ENCODE measurements at regions not wholly inside any gene's neighbourhood (a gene's known extent, or its start where the extent isn't known, plus 50 kb on each side); places are given as distances from the start of the nearest gene placed in this dataset.

DNA sequence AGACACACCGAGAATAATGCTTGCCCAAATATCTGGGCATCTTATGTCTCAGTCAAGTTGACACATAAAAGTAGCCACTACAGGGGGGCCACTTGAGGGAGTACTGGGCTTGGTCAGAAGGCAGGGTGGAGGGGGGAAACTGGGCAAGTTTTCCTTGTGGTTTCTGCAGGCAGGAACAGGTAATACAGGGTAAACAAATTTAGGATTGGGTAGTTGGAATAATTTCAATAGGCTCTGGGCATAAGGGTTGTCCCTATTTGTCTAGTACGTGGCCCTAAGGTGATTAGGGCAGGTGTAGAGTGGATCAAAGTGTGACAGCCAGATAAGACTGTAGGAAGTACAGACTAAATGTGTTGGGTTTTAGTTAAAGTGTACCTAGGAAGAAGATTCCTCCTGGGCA lies 353.1 kb downstream of the TLE4 start:
- Histone ChIP-seq H3K27ac (ENCODE audit: extremely low read length, insufficient read depth, low read length) (no peak overlapping the region), H3K36me3 (replicated peaks in 1 of 2; ENCODE audit: control insufficient read depth in 1 of 2, insufficient read depth in 2 of 2, low read length in 2 of 2) (no peaks in the 10 kb centered on the region), H3K4me2 (ENCODE audit: low read depth, low read length) (no peak overlapping the region), H3K4me3 (replicated peaks in 1 of 3; ENCODE audit: insufficient read depth in 1 of 3, low read depth in 2 of 3, low read length in 3 of 3) (no peak overlapping the region), H2AFZ (ENCODE audit: low read length) (no peak overlapping the region), H3K9ac (ENCODE audit: insufficient read depth, low read depth, low read length) (no peak overlapping the region), H3K79me2 (ENCODE audit: insufficient read depth, low read length) (no peaks in the 10 kb centered on the region), H3K9me3 (ENCODE audit: low read length) (no peaks in the 10 kb centered on the region), H4K20me1 (ENCODE audit: insufficient read depth, low read length) (no peaks in the 10 kb centered on the region), H3K27me3 (ENCODE audit: control insufficient read depth in 1 of 2, insufficient read depth in 2 of 2, low read length in 2 of 2) (no peaks in the 10 kb centered on the region), H3K4me1 (ENCODE audit: insufficient read depth, low read length) (no peaks in the 10 kb centered on the region)
- ChIA-PET CTCF (ENCODE audit: low intra/inter-chr PET ratio, low total read pairs) (no interaction called here), POLR2A (no interaction called here)
- intact Hi-C loops (cut with micrococcal nuclease; ENCODE audit: unreplicated experiment), result no loop called here
- TF ChIP-seq PLSCR1 (CRISPR knock-in tag; IDR thresholded peaks at IDR 0.05; ENCODE audit: borderline replicate concordance) (no peak), ZSCAN29 (CRISPR knock-in tag; conservative IDR thresholded peaks at IDR 0.05) (no peak), HMG20B (CRISPR knock-in tag; conservative IDR thresholded peaks at IDR 0.05) (no peak), CBFB (CRISPR knock-in tag; IDR thresholded peaks at IDR 0.05) (no peak), SRSF9 (IDR thresholded peaks at IDR 0.05; ENCODE audit: borderline replicate concordance, insufficient read depth, low read depth, low read length, poor library complexity, severe bottlenecking) (no peak), BORCS8-MEF2B (CRISPR knock-in tag; IDR thresholded peaks at IDR 0.05) (no peak), ZFP36L2 (CRISPR knock-in tag; IDR thresholded peaks at IDR 0.05) (no peak), YEATS4 (CRISPR knock-in tag; IDR thresholded peaks at IDR 0.05; ENCODE audit: borderline replicate concordance) (no peak), KLF12 (CRISPR knock-in tag; IDR thresholded peaks at IDR 0.05; ENCODE audit: borderline replicate concordance) (no peak), ZNF788 (CRISPR knock-in tag; IDR thresholded peaks at IDR 0.05; ENCODE audit: borderline replicate concordance) (no peak)
- TF ChIP-seq, protein P1, sequence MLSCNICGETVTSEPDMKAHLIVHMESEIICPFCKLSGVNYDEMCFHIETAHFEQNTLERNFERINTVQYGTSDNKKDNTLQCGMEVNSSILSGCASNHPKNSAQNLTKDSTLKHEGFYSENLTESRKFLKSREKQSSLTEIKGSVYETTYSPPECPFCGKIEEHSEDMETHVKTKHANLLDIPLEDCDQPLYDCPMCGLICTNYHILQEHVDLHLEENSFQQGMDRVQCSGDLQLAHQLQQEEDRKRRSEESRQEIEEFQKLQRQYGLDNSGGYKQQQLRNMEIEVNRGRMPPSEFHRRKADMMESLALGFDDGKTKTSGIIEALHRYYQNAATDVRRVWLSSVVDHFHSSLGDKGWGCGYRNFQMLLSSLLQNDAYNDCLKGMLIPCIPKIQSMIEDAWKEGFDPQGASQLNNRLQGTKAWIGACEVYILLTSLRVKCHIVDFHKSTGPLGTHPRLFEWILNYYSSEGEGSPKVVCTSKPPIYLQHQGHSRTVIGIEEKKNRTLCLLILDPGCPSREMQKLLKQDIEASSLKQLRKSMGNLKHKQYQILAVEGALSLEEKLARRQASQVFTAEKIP (CRISPR knock-in tag; IDR thresholded peaks at IDR 0.05; ENCODE audit: borderline replicate concordance), result no peak
- TF ChIP-seq, protein P2, sequence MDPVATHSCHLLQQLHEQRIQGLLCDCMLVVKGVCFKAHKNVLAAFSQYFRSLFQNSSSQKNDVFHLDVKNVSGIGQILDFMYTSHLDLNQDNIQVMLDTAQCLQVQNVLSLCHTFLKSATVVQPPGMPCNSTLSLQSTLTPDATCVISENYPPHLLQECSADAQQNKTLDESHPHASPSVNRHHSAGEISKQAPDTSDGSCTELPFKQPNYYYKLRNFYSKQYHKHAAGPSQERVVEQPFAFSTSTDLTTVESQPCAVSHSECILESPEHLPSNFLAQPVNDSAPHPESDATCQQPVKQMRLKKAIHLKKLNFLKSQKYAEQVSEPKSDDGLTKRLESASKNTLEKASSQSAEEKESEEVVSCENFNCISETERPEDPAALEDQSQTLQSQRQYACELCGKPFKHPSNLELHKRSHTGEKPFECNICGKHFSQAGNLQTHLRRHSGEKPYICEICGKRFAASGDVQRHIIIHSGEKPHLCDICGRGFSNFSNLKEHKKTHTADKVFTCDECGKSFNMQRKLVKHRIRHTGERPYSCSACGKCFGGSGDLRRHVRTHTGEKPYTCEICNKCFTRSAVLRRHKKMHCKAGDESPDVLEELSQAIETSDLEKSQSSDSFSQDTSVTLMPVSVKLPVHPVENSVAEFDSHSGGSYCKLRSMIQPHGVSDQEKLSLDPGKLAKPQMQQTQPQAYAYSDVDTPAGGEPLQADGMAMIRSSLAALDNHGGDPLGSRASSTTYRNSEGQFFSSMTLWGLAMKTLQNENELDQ (CRISPR knock-in tag; IDR thresholded peaks at IDR 0.05; ENCODE audit: borderline replicate concordance), result no peak
- 0% methylated on average over 2 of the region's 2 CpGs for WGBS (ENCODE audit: low lambda C conversion rate)
- no TSS peak for BruUV-seq (replicated peaks)
- DNase-seq (ENCODE audit: low spot score) (no peak), ATAC-seq (no peak), FAIRE-seq (no peak)
- in situ Hi-C loops (cut with HindIII; ENCODE audit: extremely low pct_ligation_motif_present, low pct_unique_long_range_greater_than_20kb), result no loop called here
